Fibroblast of skin of left quadriceps (primary cell): ENCODE measurements at regions not wholly inside any gene's neighbourhood (a gene's known extent, or its start where the extent isn't known, plus 50 kb on each side); places are given as distances from the start of the nearest gene placed in this dataset.
A peak's percentile ranks its signal among the peaks of the same experiment; 100 is the strongest.
"Not testable (repeated sequence)": the region's sequence is repeated elsewhere in the genome, so short reads cannot be mapped to it uniquely, and the experiment has no call there.

Source experiments
- DNase-seq, 2 experiments: peaks; one replicate each; pipeline ENCODE4 v3.0.0-alpha.2; 2013; ENCODE audit warnings: low read depth in 2 of 2

DNA sequence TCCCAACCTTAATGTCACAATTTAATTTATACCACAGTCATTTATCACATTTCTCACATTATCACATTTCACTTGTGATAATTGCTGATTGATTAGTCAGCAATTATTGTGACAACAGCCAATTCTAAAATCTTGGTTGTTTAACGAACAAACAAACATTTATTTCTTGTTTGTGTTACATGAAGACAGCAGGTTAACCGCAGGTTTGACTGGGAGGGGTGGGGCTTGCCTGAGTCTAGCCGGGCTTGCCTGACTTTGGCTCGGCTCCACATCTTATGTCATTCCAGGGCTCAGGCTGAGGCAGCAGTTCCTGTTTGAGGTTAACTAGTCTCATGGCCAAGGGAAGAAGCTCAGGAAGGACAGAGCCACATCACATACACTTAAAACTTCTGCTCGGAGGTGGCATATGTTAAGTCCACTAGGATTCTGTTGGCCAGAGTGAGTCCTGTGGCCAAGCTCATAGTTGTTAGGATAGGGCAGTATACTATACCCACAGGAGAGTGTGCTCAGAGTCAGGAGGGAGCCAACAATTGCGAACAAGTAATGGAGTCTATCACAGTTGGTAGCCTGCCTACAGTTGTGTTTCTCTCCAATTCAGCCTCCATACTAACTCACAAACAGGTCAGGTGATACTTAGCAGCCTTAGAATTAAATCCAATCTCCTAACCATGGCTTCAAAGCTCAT is 90.0 kb upstream of the IFNGR1 start:
- peak; percentile 27 to 37 for DNase-seq

DNA sequence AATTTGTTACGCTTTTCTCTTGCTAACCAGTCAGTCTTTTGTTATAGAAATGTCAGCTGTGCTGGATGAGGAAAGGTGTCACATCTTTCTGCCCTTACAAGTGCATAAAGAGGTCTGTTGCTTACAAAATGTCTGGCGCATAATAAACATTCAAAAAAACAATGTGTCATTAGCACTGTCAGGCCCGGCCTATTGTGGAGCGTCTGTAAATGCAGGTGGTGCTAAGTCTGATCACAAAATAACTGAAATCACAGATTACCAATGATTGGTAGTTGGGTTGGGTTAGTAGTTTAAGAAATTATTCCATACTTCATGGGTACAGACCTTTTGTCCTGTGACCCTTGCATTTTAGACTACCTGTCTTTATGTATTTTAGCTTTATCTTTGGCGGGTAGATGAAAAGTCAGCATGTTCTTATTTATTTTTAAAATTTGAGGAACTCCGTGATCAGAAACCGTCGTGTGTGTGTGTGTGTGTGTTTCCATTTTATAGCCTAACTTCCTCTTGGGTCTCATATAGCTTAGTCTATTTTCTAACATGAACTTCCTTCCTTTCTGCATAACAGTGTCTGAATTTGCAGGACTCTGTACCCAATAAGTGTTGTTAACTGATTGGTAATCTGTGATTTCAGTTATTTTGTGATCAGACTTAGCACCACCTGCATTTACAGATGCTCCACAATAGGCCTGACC is 88.1 kb upstream of the IFNGR1 start:
- no peak for DNase-seq

DNA sequence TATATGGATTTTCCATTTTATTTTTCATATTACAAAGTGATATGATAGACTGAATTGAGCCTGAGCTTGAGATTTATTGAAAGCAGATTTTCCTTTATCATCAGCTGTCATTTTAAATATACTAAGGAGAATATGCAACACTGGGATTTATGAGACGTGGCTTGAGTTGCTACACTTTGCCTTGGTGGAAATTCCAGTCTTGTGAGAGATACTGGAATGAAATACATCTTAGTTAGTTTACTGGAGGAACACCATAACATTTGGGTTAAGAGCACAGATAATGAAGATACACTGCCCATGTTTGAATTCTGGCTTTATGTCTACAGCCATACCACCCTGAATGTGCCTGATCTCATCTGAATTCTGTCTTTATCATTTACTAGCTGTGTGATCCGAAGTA is 86.5 kb upstream of the IFNGR1 start:
- no peak for DNase-seq

DNA sequence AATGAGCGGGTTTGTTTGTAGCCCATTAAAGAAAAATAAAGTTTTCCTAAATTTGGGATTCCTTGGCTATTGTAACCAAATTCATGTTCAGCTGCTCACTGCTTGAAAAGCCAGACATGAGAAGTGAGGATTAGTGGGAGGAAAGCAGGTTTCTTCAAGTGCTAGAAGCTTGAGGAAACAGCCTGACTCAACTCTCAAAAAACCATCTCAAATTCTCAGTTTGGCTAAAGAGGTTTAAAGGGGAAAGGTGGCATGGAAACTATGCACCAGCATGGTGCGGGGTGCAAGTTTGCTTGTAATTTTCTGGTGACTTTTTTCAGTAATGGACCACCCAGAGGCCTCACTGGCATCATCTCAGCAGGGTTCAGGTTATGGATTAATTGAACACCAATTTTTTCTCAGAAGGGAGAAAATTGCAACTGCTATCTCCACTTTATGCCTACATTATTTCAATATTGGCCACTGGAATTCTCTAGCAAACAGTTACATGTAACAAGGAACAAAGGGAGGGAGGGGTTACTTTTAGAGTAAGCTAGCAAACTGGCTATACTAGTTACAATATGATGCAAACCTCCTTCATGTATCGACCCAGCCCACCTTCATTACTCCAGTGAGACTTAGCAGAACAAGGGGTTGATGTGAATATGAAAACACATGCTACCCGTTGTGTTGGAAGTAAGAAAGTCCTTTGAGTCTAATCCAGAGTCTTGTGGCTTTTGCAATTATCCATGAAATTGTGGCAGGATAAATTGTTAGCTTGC is 85.0 kb upstream of the IFNGR1 start:
- DNase-seq: no peak

DNA sequence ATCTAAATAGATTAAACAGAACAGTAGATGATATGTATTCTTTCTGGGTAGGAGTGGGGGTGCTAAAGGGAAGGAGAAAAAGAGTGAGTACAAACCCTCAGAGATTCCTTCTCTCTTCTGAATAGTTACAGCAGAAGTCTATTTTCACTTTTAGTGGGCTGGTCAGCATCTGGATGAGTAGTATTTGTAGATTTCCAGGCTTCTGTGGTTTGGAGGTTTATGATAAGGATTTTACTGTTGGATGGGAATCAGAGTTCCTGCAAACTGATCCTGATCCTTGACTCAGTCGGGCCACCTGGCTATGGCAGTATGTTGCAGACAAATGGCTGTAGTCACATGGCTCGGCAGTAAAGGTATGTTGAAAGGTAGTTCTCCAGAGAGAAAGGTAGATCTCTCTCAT is 84.3 kb upstream of the IFNGR1 start:
- no peak for DNase-seq

DNA sequence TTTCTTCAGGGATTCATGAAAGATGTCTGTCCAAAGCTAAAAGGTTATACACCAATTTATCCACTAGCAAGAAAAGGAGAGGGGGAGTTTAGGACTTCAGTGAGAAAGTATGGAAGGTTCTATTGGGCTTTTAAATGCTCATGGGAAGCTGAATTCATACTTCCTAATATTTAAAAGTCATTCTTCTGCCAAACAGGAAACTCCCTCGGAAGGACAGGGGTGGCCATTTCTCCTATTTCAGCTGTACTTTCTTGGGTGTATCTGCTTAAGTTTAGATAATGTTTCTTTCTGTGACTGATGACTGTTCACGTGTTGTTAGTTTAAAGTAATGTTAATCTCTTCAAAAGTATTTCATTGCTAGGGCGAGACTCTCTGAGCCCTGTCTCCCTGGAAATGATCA is 80.5 kb upstream of the IFNGR1 start:
- no peak for DNase-seq

DNA sequence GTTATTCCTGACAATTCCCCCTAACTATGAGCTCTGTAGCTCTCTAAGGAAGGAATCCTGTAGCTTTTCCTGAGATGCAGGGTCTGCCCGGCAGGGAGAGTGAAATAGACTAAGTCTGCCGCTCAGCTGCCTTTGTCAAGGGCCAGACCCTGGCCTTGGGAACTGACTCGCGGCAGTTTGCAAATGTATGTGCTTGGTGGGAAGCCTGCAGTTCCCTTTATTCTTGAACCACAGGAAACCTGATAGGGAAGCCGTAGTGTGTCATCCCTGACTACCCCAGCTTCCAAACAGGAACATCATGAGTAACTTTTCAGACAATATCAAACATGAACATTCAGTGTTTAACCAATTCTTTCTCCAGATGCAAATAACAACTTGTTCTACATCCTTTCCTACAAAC is 78.7 kb upstream of the IFNGR1 start:
- no peak for DNase-seq

DNA sequence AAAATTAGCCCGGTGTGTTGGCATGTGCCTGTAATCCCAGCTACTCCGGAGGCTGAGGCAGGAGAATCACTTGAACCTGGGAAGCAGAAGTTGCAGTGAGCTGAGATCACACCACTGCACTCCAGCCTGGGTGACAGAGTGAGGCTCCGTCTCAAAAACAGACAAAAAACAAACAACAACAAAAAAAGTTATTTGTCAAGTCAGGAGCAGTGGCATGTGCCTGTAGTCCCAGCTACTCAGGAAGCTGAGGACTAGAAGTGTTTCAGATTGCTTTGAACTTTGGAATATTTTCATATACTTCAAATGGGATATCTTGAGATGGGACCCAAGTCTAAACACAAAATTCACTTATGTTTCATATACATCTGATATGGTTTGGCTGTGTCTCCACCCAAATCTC is 73.1 kb upstream of the IFNGR1 start:
- not testable (repeated sequence) for DNase-seq

DNA sequence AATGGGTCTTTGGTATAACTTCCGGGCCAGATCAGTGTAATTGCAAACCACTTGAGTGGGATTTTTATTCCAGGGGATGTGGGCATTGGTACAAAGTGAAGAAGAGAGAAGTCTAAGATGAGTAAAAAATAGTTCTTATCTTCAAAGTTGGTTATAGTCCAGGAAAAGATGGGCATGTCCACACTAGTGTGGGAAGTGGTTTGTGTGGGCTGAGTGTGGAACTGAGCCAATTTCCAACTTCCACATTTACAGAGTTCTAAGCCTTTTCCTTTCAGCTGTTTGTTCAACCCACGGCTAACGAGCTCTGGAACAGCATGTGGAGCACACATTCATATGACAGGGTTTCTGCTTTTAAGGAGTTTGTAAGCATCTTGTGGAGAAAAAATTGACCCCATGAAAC is 72.3 kb upstream of the IFNGR1 start:
- no peak for DNase-seq

DNA sequence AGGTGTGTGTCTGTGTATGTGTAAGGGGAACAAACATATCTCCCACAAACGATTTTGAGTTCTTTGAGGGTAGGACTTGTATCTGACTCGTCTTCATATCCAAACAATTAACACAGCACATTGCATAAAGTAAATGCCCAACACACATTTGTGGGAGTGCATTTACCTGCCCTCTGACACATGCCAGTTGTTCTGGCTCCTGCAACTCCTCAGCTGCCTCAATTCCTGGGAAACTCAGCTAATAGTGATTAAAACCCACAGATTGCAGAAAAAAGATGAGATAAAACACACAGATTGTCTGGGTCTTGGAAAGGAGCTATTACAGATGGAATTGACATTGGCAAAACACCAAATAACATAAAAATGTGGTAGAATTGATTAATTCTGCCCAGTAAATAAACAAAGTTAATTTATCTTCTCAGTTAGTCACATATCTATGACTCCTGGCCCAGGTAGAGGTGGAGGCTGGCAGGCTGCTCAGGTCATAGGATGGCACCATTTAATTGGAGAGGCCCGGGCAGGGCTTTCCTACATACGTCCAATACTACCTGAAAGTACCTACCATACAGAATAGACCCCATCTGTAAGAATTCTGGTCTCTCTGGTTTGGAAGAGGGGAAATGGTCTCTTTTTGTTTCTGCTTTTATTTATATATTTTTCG is 71.5 kb upstream of the IFNGR1 start:
- no peak for DNase-seq

DNA sequence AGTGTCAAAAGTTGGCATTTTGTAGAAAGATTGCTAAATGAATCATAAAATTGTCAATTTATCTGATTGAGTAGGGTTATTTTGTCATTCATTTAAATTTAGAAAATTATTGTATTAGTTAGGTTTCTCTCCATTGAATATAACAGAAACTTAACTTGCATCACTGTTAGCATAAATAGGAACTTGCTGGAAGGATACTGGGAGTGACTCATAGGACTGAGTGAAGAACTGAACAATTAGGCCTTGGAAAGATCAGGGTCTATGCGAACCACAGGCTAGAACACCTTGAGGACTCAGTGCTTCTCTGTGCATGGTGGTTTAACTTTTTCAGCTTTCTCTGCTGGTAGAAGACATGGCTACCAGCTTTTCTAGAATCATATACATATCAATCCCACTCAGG is 67.7 kb upstream of the IFNGR1 start:
- DNase-seq: no peak

DNA sequence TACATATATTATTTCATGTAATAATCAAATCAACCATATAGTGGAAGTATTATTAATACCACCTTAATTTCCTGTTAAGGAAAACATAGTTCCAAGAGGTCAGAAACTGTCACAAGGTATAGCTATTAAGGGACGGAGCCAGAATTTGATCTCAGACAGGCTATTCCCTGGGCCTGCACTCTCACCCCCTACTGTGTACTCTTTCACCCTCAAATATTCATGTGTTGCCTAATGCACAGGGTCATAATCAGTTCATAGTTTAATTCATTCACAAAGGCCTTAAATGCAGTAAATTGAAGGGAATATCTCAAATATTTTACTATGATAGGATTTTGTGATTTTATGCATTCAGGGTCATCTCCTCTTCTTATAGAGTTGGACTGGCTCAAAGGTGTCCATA is 67.2 kb upstream of the IFNGR1 start:
- DNase-seq: no peak

DNA sequence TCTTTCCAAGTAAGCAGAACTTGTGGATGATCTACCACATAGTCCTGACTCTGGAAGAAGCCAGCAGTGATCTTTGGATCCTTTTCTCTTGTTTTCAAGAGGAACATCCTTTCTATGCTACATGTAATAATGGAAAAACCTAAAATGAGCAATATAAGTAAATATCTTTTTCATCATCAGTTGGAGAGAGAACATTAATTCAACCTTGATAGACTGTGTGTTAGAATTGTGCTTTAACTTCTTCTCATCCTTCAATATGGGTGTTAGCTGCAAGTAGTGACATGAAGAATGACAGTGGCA is 65.6 kb upstream of the IFNGR1 start:
- no peak for DNase-seq

DNA sequence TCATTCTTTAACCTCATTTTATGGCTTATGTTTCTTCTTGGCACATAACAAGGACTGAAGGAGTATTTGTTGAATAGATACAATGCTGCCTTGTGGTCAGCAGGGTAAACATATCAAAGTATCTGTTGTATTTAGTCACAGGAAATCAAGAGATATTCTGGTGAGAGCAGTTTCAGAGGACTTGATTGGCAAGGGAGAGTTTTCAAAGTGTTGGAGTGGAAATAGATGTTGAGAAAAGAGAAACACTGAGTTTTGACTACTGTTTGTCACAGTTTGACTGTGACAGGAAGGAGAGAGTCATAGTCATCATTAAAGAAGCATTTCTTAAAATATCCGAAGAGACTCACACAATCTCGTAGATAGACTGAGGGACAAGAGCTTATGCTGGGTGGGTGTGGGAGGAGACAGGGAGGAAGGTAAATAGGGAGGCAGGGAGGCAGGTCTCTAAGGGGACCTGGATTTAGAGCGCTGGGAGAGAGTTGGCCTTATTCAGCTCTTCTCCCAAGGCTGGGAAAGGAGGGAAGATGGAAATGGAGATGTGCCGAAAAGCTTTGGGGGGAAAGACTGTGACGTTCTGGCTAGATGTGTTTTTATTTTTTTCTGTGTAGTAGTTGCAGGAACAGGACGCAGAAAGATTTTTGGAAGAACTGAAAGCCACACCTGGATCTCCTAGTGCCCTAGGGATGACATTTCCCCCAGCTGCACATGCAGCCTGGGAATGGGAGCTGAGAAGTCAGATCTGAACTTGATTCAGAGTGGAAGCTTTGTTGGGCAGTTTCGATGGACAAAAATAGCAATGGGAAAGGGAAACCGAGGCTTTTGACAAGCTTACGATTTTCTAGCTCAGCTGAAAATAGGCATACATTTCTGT is 65.0 kb upstream of the IFNGR1 start:
- DNase-seq: no peak

DNA sequence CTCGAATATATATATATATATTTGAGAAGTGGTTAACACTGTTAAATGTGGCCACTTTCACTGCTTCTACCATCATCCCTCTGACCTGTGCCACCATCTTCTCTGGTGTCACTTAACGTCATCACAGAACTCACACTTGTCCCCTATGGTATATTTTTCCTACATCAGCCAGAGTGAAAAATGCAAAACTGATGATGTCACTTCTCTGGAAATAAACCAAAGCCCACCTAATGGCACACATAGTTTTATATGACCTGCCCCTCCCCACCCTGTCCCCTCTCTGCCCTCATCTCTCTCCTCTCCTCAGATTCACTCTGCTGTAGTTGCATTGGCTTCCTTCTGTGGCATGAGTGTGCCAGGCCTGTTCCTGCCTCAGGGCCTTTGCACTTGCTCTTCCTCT is 63.9 kb upstream of the IFNGR1 start:
- DNase-seq: no peak

DNA sequence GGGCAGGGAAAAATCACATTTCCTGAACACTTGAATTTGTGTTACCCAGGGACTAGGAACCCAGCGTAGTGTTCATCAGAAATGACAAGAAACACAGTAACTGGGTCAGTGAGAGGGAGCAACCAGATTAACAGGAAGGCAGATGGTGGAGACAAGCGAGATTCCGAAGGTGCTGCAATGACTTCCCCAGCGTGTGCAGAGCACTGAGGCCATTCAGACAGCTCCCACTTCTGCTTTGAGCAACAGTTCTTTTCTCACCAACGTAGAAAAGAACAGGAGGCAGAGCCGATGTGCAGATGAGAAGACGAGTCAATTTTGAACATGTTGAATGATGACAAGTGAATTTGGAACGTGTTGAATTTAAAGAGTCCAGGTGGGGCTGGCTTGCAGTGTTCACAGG is 63.1 kb upstream of the IFNGR1 start:
- DNase-seq: no peak

DNA sequence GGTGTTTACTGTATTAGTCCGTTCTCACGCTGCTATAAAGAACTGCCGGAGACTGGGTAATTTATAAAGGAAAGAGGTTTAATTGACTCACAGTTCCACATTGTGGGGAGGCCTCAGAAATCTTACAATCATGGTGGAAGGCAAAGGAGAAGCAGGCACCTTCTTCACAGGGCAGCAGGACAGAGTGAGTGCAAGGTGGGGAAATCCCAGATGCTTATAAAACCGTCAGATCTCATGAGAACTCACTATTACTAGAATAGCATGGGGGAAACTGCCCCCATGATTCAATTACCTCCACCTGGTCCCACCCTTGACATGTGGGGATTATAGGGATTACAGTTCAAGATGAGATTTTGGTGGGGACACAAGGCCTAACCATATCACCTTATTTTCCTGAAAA is 60.1 kb upstream of the IFNGR1 start:
- not testable (repeated sequence) for DNase-seq

DNA sequence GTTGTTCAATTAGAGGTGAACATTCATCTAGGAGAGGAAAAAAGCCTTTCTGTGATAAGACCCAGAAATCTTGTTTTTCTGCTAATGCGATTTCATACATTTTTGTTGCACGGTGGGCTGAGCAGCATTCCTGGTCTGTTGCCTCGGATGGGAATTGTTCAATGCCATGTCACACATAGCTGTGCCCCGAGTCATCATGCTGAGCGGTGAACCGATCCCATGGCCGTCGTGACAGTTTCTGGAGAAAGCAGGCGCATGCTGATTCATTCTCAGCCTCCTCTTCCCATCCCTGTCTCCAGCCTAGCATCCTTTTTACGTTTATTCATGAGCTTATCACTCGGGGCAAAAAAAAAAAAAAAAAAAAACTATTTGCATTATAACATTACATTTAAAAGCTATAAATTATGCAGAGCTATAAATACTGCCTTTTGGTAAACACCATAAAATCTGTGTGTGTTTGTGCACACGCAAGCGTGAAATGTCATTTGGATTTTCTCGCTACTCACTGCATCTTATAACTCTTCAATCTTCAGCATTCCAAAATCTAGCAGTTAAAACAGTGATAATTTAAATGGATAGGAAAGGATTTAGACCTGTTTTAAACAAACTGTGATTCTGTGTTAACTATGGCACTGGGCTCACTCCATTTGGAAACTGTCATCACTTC is 58.9 kb upstream of the IFNGR1 start:
- DNase-seq: peak; percentile 61

DNA sequence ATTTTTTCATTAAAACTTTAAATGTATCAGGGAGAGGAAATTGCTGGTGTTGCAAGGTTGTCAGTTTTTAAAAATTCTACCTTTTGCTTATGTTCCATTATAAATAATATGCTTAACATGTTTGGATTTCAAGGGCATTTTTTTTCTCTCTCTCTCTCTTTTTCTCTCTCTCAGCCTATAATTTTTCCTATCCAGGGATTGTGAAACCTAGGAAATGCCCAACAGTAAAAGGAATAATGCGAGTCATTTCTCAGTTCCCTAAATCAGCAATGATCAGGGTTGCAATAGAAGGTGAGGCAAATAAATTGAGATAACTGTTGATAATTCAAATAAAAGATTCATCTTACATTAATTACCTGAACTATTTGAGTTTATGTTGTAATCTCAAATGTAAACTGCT is 53.2 kb upstream of the IFNGR1 start:
- DNase-seq: no peak

DNA sequence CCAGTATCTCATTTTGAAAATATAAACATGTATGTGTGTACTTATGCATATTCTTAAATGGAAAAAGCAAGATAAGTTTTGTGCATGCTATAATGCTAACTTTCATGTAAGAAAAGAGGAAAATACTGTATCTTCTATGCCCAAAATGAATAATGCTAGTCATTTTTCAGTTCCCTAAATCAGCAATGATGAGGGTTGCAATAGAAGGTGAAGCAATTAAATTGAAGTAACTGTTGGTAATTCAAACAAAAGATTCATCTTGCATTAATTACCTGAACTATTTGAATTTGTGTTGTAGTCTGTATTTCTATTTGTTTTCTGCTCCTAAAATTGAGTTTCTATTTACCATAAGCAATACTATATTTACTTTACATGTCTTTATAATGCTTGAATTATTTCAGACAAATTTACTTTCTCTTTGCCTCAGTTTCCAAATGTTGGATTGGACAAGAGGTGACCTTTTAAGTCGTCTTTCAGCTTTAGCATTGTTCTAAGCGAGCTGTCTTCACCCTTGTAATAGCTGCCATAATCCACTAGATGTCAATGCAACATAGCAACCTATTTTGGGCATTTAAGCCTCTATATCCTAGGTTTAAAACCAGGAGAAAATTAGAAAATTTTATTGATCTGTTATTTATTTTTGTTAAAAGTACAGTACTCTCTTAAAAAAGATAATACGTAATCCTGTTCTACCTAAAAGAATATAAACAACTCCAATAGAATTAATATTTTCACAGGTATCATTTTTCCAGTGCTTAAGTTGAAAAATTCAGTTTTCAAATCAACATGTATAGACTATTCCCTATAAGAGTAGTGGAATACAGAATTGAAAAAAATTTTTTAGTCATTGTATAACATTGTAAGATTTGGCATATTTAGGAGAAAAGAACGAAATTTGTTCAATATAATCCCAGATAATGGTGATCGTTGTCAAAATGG is 52.3 kb upstream of the IFNGR1 start:
- peak in 1 of 2 experiments; percentile 29 for DNase-seq
